ENCODE measurements at regions not wholly inside any gene's neighbourhood (a gene's known extent, or its start where the extent isn't known, plus 50 kb on each side); places are given as distances from the start of the nearest gene placed in this dataset.
"Not testable (repeated sequence)": the region's sequence is repeated elsewhere in the genome, so short reads cannot be mapped to it uniquely, and the experiment has no call there.

- DNase-seq: no peak
Measured at GRCh38 chrX:1700757-1701156, 85.9 kb downstream of the ASMT start.

DNA sequence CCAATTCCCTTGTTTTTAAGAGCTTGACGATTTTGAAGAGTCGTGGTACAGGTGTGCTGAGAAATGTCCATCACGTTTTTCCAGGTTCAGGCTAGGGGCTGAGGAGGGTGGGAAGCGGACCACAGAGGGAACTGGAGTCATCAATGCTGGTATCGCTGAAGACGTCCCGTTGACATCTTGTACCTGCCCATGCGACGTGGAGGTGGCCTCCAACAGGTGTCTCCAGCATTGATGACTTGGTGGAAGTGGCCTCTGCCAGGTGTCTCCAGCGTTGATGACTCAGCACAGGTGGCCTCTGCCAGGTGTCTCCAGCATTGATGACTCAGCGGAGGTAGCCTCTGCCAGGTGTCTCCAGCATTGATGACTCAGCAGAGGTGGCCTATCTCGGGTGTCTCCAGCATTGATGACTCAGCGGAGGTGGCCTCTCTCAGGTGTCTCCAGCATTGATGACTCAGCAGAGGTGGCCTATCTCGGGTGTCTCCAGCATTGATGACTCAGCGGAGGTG lies 86.6 kb downstream of the ASMT start:
- not testable (repeated sequence) for DNase-seq

DNA sequence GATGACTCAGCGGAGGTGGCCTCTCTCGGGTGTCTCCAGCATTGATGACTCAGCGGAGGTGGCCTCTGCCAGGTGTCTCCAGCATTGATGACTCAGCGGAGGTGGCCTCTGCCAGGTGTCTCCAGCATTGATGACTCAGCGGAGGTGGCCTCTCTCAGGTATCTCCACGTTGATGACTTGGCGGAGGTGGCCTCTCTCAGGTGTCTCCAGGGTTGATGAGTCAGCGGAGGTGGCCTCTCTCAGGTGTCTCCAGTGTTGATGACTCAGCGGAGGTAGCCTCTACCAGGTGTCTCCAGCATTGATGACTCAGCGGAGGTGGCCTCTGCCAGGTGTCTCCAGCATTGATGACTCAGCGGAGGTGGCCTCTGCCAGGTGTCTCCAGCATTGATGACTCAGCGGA lies 87.3 kb downstream of the ASMT start:
- DNase-seq: not testable (repeated sequence)

DNA sequence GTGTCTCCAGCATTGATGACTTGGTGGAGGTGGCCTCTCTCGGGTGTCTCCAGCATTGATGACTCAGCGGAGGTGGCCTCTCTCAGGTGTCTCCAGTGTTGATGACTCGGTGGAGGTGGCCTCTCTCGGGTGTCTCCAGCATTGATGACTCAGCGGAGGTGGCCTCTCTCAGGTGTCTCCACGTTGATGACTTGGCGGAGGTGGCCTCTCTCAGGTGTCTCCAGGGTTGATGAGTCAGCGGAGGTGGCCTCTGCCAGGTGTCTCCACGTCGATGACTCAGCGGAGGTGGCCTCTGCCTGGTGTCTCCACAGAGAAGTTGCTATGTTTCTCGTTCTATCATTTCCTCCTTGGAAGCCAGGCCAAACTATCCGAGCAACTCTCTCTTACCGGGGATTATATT lies 87.7 kb downstream of the ASMT start:
- not testable (repeated sequence) for DNase-seq

GRCh38 chrX:1709277-1709676 lies 94.4 kb downstream of the ASMT start:
- not testable (repeated sequence) for DNase-seq

- no peak for DNase-seq
Measured at GRCh38 chrX:1713296-1713695, 98.4 kb downstream of the ASMT start.

GRCh38 chrX:1717373-1717772 lies 102.5 kb downstream of the ASMT start:
- no peak for DNase-seq

GRCh38 chrX:1719270-1719669 lies 104.4 kb downstream of the ASMT start:
- DNase-seq: no peak

GRCh38 chrX:1720836-1721235 lies 106.0 kb downstream of the ASMT start:
- no peak for DNase-seq

GRCh38 chrX:1725472-1725871 lies 110.6 kb downstream of the ASMT start:
- DNase-seq: no peak

DNA sequence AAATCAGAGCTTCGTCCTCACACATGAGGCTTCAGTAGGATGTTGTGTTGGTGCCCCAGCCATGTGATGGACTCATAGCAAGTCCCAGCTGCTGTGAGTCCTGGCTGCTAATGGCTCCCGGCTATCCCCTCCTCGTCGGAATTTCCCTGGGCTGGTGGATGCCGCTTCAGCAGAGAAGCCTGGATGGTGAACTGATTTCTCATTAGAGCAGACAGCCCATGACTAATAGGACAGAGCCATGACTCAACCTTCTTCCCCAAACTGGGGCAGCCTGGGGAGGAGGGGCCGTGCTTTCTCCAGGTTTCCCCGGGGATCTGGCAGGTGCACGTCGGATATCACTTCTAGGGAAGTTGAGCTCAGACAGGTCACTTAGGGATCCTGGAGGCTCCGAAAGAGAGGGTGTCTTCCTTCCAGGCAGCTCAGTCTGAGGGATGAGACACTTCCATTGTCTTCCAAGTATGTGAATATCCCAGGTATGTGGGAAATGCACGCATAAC lies 112.7 kb downstream of the ASMT start:
- DNase-seq: no peak

- no peak for DNase-seq
Measured at GRCh38 chrX:1734806-1735205, 119.9 kb downstream of the ASMT start.

- DNase-seq: no peak
Measured at GRCh38 chrX:1741816-1742394, 127.0 kb downstream of the ASMT start.

DNA sequence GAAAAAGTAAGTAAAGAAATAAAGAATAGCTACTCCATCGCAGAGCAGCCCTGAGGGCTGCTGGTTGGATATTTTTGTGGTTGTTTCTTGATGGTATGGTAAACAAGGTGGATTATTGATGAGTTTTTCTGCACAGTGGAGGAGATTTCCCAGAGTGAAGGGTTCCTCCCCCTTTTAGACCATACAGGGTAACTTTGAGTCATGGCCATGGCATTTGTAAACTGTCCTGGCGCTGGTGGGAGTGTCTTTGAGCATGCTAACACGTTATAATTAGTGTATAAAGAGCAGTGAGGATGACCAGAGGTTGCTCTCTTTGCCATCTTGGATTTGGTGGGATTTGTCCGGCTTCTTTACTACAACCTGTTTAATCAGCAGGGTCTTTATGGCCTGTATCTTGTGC lies 128.2 kb downstream of the ASMT start:
- DNase-seq: no peak

DNA sequence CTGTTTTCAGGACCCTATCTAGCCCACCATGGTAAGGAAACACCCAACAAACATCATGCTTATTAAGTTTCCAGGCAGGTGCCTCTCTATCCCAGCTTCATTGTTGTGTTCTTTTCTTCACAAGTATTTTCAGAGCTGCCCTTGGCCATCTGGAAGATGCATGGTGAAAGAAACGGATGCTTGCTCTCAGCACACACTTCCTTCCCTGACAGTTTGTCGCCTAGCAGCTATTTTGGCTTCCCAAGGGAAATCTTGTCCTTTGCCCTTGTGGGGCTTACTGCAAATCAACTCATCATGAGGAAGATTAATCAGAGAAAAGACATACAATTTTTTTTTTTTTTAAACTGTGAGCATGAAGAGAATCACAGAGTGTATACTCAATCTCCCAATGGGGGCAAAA lies 128.8 kb downstream of the ASMT start:
- DNase-seq: no peak

GRCh38 chrX:1748408-1748807 lies 133.5 kb downstream of the ASMT start:
- no peak for DNase-seq

DNA sequence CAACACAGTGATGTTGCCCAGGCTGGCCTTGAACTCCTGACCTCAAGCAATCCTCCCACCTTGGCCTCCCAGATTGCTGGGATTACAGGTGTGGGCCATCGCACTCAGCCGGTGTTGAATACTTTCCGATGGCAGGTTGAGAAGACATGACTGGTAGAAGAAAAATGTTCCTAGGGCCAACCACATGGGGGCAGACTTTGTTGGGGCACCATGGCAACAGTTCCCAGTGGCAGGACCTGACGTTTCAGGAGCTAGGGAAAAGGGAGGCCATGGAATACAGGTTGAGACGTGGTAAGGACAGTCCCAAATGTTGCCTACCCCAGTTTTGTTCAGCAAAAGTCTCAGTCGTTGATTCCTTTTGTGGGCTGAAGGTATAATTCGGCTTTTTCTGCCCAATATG lies 134.6 kb downstream of the ASMT start:
- no peak for DNase-seq

GRCh38 chrX:1750267-1750666 lies 135.4 kb downstream of the ASMT start:
- no peak for DNase-seq

DNA sequence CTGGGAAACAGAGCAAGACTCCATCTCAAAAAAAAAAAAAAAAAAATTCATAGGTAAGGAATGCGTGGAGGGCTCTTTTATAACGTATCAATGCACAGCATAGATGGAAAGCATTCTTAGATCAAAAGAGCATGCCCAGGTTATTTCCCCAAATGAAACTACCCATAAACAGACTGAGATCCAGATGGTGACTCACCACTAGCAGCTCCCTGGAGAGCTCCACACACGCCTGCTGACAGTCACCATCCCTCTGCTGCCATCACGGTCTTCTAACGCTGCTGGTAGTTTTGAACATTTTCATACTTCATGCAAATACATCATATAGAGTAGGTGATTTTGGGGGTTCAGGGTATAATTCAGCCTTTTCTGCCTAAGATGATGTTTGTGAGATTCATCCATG lies 136.9 kb downstream of the ASMT start:
- DNase-seq: no peak

GRCh38 chrX:1752799-1753198 lies 137.9 kb downstream of the ASMT start:
- not testable (repeated sequence) for DNase-seq

- no peak for DNase-seq
Measured at GRCh38 chrX:1754077-1754476, 139.2 kb downstream of the ASMT start.

GRCh38 chrX:1763294-1763693 lies 148.4 kb downstream of the ASMT start:
- DNase-seq: no peak

DNA sequence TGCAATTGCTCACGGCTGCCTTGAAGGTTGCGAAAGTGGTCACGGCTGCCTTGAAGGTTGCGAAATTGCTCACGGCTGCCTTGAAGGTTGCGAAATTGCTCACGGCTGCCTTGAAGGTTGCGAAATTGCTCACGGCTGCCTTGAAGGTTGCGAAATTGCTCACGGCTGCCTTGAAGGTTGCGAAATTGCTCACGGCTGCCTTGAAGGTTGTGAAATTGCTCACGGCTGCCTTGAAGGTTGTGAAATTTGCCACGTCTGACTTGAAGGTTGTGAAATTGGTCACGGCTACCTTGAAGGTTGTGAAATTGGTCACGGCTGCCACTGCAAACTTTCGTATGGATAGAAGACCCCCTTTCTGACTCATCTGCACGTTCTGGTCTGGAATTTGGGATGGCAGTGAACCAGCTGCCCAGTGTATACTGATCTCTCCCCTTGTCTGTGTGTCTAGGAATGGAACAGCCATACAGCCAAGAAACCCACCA lies 150.1 kb downstream of the ASMT start:
- DNase-seq: not testable (repeated sequence)

DNA sequence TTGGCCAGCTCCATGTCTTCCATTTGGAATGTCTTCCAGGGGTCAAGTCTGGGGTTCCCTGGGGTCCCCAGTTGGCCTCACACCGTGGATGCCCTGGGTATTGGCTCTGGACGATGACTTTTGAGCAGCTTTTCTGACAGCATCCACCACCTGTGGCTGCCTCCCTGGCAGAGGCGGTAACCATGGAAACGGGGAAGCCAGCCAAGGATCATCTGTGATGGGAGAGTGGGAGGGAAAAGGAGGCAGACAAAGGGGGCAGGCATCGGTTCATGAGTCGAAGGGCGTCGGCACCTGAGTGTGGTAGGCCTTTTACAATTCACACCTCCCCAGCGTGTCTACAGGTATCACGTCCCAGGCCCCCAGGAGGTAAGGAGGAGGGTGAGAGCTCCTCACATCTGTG lies 152.2 kb downstream of the ASMT start:
- DNase-seq: no peak

DNA sequence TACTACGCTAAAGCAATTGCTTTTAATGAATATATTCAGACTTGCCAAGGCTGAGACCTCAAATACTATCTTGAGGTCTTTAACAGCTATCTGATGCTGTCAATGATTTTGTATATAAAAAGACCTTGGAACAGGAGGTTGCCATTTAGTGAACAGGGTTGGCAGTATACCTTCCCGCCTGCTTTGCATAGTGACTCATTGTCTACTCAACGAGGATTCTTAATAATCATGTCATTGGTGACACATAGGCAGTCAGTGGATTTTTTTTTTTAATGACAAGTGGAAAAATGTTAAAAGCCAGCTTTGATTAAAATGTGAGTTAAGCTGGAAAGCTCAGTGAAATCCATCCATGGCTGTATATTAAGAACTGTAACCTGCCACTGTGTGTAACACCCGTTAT lies 164.0 kb downstream of the ASMT start:
- no peak for DNase-seq
